Mucosa of descending colon (tissue), 3 donors: ENCODE measurements at regions not wholly inside any gene's neighbourhood (a gene's known extent, or its start where the extent isn't known, plus 50 kb on each side); places are given as distances from the start of the nearest gene placed in this dataset.

Experiments
- ATAC-seq: fragments of 200-7000 bp; cut with Tn5 transposase; one replicate; pipeline ENCODE4 v1.9.1; 2020; ENCODE audit warnings: mild to moderate bottlenecking, moderate library complexity
- DNase-seq, 3 donors: peaks; one replicate each; pipeline ENCODE4 v3.0.0-alpha.2; 2020
- H3K36me3 ChIP-seq: fragments of 200-600 bp; one replicate; pipeline ENCODE4 v1.8.0; 2021; ENCODE audit warnings: low read depth, mild to moderate bottlenecking
- H3K4me1 ChIP-seq: fragments of 200-600 bp; one replicate; pipeline ENCODE4 v1.8.0; 2021; ENCODE audit warnings: low read depth, mild to moderate bottlenecking
- H3K4me3 ChIP-seq: fragments of 200-600 bp; one replicate; pipeline ENCODE4 v1.8.0; 2021; ENCODE audit warnings: mild to moderate bottlenecking
- H3K9me3 ChIP-seq: fragments of 200-600 bp; one replicate; pipeline ENCODE4 v1.8.0; 2021; ENCODE audit warnings: mild to moderate bottlenecking
- intact Hi-C, 2 donors: fragments of 100-400 bp; cut with DNase I in 1 of 2; cut with micrococcal nuclease in 1 of 2; formaldehyde crosslinking; loops; one replicate each; pipeline versions ENCODE4 v1.11.0 to v1.11.1; 2022; cut with DNase I, micrococcal nuclease
- TF ChIP-seq, protein P1 (sequence below): fragments of 200-600 bp; IDR thresholded peaks from one replicate; pipeline ENCODE4 v1.8.0; 2022; ENCODE audit warnings: antibody characterized with exemption, mild to moderate bottlenecking
- donor health status: DM: no; HTN: no; CAD: no; lungs with moderate emphysema.
- donor health status: DM: no; HTN: no; CAD: no.
- donor health status: DM: no; HTN: yes; CAD: no.

DNA sequence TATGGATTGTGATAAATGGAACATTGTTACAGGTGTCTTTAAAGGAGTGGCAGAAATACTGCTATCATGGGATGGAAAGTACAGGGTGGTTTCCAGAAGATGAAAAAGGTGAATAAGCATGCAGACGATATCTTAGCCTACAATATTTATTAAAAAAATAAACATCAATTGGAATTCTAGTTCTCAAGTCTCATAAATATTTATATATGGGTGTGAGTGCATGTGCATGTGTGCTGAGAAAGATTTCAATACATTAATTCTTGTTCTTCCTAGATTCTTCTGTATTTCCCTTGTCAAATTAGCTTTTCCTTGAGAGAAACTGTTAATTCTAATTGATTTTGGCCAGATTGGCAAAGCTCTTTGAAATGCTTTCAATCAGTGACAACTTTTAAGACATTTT is 618.2 kb downstream of the METTL15 start:
- TF ChIP-seq, protein P1, sequence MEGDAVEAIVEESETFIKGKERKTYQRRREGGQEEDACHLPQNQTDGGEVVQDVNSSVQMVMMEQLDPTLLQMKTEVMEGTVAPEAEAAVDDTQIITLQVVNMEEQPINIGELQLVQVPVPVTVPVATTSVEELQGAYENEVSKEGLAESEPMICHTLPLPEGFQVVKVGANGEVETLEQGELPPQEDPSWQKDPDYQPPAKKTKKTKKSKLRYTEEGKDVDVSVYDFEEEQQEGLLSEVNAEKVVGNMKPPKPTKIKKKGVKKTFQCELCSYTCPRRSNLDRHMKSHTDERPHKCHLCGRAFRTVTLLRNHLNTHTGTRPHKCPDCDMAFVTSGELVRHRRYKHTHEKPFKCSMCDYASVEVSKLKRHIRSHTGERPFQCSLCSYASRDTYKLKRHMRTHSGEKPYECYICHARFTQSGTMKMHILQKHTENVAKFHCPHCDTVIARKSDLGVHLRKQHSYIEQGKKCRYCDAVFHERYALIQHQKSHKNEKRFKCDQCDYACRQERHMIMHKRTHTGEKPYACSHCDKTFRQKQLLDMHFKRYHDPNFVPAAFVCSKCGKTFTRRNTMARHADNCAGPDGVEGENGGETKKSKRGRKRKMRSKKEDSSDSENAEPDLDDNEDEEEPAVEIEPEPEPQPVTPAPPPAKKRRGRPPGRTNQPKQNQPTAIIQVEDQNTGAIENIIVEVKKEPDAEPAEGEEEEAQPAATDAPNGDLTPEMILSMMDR = no peak
- Histone ChIP-seq H3K4me1 (no peaks in the 10 kb centered on the region), H3K36me3 (no peaks in the 10 kb centered on the region), H3K9me3 (no peaks in the 10 kb centered on the region), H3K4me3 (no peak overlapping the region)
- intact Hi-C loops = no loop called here
- ATAC-seq = no peak
- no peak for DNase-seq

DNA sequence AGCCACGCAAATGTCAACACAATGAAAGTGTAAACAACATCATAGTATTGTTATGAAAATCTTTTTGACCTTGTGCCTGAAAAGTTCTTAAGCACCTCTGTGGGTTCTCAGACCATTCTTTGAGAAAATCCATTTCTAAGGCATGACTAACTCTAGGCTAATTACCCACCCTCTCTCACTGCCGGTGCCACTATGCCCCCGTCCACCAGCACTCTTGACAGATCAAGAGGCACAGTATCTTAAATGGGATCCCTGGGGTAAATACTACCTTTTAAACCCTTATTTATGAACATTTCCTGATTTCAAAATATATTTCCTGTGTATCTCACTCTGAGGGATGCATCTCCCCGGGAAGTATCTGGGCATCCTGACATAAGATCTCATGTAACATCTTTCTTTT is 607.5 kb downstream of the METTL15 start:
- intact Hi-C loops = no loop called here
- ATAC-seq = no peak

DNA sequence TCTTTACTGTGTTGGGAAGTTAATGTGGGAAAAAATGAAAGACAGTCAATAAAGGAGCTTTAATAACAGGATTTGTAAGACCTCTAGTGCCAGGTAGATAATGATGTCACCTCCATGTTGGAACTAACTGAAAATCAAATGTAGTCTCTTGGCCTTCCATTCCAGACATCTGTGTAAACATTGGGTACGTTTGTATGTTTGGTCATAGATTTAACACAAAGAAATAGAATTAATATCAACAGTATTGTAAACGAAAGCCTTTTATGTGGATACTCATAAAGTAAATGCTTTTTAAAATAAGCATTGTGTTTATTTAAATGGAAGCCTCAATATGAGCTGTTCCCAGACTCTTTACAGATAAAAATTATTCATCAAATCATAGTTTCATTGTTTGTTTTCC is 605.7 kb downstream of the METTL15 start:
- Histone ChIP-seq H3K36me3 (no peaks in the 10 kb centered on the region), H3K4me1 (no peaks in the 10 kb centered on the region)
- intact Hi-C loops = no loop called here

More for the DNA sequence above, 607.5 kb downstream of the METTL15 start:
- Histone ChIP-seq H3K36me3 (no peaks in the 10 kb centered on the region), H3K4me1 (no peaks in the 10 kb centered on the region), H3K4me3 (no peak overlapping the region), H3K9me3 (no peaks in the 10 kb centered on the region)
- TF ChIP-seq, protein P1 = no peak
- DNase-seq = no peak

DNA sequence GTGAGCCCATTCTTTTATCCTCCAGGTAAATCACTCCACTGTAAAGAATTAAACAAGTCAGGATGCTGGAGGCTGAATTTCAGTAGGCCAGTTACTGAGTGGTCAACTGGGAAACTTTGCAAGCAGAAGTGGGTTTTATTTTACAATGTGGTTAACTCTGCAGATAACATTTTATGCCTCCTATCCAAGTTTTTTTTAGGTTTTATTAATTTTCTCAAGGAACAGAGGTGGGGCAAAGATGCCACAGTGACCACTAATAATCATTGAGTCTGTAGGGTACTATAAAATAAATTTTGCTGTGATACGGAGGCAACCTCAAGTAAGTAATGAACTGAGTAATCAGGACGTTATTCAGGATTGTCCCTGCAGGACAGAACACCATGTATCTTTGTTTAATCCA is 599.9 kb downstream of the METTL15 start:
- ATAC-seq (no peak), DNase-seq (no peak)
- intact Hi-C loops = no loop called here
- Histone ChIP-seq H3K9me3 (no peaks in the 10 kb centered on the region), H3K36me3 (no peaks in the 10 kb centered on the region), H3K4me1 (no peaks in the 10 kb centered on the region), H3K4me3 (no peak overlapping the region)
- TF ChIP-seq, protein P1 = no peak

More for the DNA sequence above, 605.7 kb downstream of the METTL15 start:
- ATAC-seq (no peak), DNase-seq (no peak)
- TF ChIP-seq, protein P1 = no peak
- H3K9me3 ChIP-seq = no peaks in the 10 kb centered on the region
- H3K4me3 ChIP-seq = no peak overlapping the region

DNA sequence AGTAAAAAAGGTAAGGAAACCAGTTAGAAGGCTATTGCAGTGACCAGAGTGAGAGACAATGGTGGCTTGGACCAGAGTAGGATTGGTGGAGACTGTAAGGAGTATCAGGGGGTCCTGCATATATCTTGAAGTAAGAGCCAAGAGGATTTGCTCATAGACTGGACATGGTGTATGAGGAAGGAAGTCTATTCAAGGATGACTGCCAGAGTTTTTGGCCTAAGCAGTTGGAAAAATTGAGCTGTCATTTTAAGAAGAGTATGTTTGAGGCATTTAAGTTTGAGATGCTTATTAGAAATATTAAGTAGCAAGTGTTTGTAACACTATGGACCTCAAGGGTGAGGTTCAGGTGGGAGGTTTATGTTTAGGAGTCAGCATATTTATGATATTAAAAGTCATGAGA is 596.6 kb downstream of the METTL15 start:
- no peak for ATAC-seq
- intact Hi-C loops = no loop called here
- Histone ChIP-seq H3K4me3 (no peak overlapping the region), H3K36me3 (no peaks in the 10 kb centered on the region), H3K9me3 (no peaks in the 10 kb centered on the region), H3K4me1 (no peaks in the 10 kb centered on the region)
- TF ChIP-seq, protein P1 = no peak
- no peak for DNase-seq

DNA sequence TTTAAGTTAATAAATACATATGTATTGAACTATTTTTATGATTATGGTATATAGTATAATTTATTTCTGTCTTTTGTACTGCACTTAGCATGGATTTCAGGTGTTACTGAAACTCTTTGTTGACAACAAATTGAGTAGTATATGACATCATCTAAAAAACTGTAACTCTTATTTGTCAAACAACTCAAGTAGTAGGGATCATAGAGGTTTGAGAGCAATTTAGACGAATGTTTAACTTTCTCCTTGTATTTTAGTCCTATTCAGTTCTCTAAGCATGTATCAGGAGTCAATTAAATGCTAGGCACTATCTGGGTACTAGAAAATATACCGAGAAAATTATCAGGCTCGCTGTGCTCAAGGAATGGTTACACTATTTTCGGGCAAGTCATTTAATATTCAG is 595.2 kb downstream of the METTL15 start:
- Histone ChIP-seq H3K4me3 (no peak overlapping the region), H3K9me3 (no peaks in the 10 kb centered on the region), H3K36me3 (no peaks in the 10 kb centered on the region), H3K4me1 (no peaks in the 10 kb centered on the region)
- TF ChIP-seq, protein P1 = no peak
- no peak for ATAC-seq
- intact Hi-C loops = no loop called here
- DNase-seq = no peak
